Fibroblast of villous mesenchyme (primary cell): ENCODE measurements at regions not wholly inside any gene's neighbourhood (a gene's known extent, or its start where the extent isn't known, plus 50 kb on each side); places are given as distances from the start of the nearest gene placed in this dataset.

Experiments
- DNase-seq: peaks from one replicate; pipeline ENCODE4 v3.0.0-alpha.2; 2010; ENCODE audit warnings: low read depth
- H3K4me3 ChIP-seq: 2 replicates; pipeline ENCODE4 v1.5.1; 2011; ENCODE audit warnings: low read depth, mild to moderate bottlenecking, low read length
- TF ChIP-seq, protein P1 (sequence below): IDR thresholded peaks from 2 replicates; pipeline ENCODE4 v1.5.1; 2012; ENCODE audit warnings: low read depth, mild to moderate bottlenecking, low read length; ENCODE audit not compliant: insufficient read depth

GRCh38 chr15:46682969-46683791, 1034.1 kb upstream of the SEMA6D start:
- no peak overlapping the region for H3K4me3 ChIP-seq
- no peak for DNase-seq
- TF ChIP-seq, protein P1, sequence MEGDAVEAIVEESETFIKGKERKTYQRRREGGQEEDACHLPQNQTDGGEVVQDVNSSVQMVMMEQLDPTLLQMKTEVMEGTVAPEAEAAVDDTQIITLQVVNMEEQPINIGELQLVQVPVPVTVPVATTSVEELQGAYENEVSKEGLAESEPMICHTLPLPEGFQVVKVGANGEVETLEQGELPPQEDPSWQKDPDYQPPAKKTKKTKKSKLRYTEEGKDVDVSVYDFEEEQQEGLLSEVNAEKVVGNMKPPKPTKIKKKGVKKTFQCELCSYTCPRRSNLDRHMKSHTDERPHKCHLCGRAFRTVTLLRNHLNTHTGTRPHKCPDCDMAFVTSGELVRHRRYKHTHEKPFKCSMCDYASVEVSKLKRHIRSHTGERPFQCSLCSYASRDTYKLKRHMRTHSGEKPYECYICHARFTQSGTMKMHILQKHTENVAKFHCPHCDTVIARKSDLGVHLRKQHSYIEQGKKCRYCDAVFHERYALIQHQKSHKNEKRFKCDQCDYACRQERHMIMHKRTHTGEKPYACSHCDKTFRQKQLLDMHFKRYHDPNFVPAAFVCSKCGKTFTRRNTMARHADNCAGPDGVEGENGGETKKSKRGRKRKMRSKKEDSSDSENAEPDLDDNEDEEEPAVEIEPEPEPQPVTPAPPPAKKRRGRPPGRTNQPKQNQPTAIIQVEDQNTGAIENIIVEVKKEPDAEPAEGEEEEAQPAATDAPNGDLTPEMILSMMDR, result no peak

GRCh38 chr15:46685096-46685495, 1032.2 kb upstream of the SEMA6D start:
- DNase-seq, result no peak
- TF ChIP-seq, protein P1, result no peak
- H3K4me3 ChIP-seq, result no peak overlapping the region

GRCh38 chr15:46685681-46686080, 1031.6 kb upstream of the SEMA6D start:
- H3K4me3 ChIP-seq, result no peak overlapping the region
- TF ChIP-seq, protein P1, result no peak
- DNase-seq, result no peak

GRCh38 chr15:46696281-46696680, 1021.0 kb upstream of the SEMA6D start:
- TF ChIP-seq, protein P1, result no peak
- H3K4me3 ChIP-seq, result no peak overlapping the region
- no peak for DNase-seq

DNA sequence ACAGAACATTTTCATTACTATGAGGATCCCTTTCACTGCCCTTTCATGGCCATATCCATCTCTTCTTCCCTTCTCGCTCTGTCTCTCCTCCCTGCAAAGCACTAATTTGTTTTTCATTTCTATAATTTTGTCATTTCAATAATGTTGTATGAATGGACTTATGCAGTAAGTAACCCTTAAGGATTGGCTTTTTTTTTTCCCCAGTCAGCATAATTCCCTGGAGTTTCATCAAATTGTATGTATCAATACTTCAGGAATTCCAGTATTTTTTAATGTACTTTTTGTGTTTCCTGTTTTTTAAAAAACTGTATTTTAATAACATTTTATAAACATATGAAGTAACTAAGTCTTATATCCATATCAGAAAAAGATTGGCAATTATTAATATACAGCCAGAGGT, 1016.0 kb upstream of the SEMA6D start:
- DNase-seq, result no peak
- H3K4me3 ChIP-seq, result no peak overlapping the region
- TF ChIP-seq, protein P1, result no peak

DNA sequence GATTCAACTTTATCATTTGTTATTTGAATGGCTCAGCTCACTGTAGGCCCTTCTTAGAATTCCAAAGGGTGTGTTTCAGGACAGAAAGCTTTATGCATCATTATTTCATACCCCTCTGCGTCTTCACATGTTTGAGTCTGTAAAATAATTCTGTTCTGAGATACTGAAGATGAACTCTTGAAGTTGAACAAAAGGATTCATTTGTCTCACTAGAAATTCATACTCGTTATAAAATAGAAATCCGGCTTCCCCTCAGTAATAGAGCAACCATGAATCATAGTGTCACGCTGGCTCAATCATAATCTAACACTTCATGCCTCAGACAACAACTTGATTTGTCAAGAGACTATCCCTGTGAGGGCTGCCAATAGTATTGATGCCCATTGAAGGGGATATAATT, 1015.4 kb upstream of the SEMA6D start:
- TF ChIP-seq, protein P1, result no peak
- DNase-seq, result no peak
- no peak overlapping the region for H3K4me3 ChIP-seq
